MG63 (cell line): ENCODE measurements at regions not wholly inside any gene's neighbourhood (a gene's known extent, or its start where the extent isn't known, plus 50 kb on each side); places are given as distances from the start of the nearest gene placed in this dataset.

Experiments
- DNase-seq: peaks from one replicate; pipeline ENCODE4 v3.0.0-alpha.2; 2020
- H3K27me3 ChIP-seq: fragments of 250-450 bp; sonication (Bioruptor Pico); 2 replicates; pipeline ENCODE4 v1.5.1; 2020; ENCODE audit warnings: mild to moderate bottlenecking, moderate library complexity
- H3K36me3 ChIP-seq: fragments of 250-450 bp; sonication (Bioruptor Pico); 2 replicates; pipeline ENCODE4 v1.5.1; 2020; ENCODE audit warnings: mild to moderate bottlenecking, moderate library complexity
- H3K4me3 ChIP-seq: fragments of 250-450 bp; sonication (Bioruptor Pico); 2 replicates; pipeline ENCODE4 v1.5.1; 2020; ENCODE audit warnings: mild to moderate bottlenecking, moderate library complexity
- H3K9me3 ChIP-seq: fragments of 250-450 bp; sonication (Bioruptor Pico); 2 replicates; pipeline ENCODE4 v1.5.1; 2020; ENCODE audit warnings: mild to moderate bottlenecking, moderate library complexity

DNA sequence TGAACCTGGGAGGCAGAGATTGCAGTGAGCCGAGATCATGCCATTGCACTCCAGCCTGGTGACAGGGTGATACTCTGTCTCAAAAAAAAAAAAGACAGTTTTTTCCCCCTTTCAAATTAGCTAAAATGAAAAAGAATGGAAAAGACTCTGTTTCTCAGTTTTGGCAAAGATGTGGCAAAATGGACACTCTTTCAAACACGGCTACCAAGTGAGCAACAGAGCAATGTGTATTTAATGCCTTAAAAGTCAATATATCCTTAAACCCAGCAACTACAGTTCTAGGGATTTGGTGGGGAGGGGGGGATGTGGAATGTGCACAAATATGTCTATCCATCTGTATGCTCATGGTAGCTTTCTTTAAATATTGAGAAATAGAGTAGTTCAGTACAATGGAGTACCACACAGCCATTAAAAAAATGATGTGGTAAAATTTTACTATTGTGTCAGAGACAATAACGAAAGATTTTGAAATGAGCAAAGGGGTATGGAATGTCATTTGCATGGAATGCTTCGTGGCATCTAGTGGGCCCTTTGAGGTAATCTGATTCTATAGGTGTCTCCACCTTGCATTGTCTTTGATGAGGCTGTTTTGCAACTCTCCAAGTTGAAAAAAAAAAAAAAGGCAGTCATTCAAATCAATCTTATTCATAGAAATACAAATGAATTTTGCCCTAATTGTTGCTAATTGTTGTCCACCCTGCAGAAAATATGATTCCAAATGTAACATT, 108.1 kb downstream of the AXIN2 start:
- no peaks in the 10 kb centered on the region for H3K27me3 ChIP-seq
- no peaks in the 10 kb centered on the region for H3K36me3 ChIP-seq
- H3K4me3 ChIP-seq, result no peak overlapping the region
- no peak for DNase-seq
- H3K9me3 ChIP-seq, result no peaks in the 10 kb centered on the region; the same call in 1 of the 2 replicates

DNA sequence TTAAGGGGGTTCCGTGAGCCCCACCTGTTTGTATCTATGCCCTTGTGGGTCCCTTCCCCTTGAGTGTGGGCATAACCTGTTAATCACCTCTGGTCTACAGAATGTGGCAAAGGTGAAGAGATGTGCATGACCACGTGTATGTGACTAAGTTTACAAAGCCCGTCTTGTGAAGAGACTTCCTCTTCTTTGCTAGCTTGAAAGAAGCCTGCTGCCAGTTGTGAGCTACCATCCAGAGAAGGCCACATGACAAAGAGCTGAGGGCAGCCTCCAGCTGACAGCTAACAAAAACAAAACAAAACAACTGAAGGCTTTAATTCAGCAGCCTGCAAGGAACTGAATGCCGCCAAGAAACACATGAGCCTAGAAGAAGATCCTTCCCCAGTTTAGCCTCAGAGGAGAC, 112.0 kb downstream of the AXIN2 start:
- no peak overlapping the region for H3K4me3 ChIP-seq
- H3K36me3 ChIP-seq, result no peaks in the 10 kb centered on the region
- DNase-seq, result no peak
- H3K9me3 ChIP-seq, result no peaks in the 10 kb centered on the region; the same call in 1 of the 2 replicates
- H3K27me3 ChIP-seq, result no peaks in the 10 kb centered on the region

DNA sequence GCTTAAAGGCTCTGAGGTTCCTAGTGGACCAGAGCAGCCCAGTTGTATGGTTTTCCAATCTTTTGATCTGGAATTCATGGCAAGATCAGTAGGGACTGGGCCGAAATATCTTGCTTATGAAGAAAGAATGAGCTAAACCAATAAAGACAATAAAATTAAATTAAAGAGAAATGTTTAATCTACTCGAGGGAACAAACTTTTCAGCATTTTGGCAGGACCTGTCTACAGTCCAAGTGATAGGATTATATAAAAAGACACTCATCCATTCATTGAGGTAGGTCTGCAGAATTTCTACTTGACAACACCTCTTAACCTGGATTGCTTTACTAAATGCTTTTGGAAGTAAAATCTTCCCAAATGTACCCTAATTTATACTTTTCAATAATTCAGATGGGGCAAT, 113.6 kb downstream of the AXIN2 start:
- no peaks in the 10 kb centered on the region; the same call in 1 of the 2 replicates for H3K9me3 ChIP-seq
- H3K36me3 ChIP-seq, result no peaks in the 10 kb centered on the region
- no peaks in the 10 kb centered on the region for H3K27me3 ChIP-seq
- H3K4me3 ChIP-seq, result no peak overlapping the region
- DNase-seq, result no peak

DNA sequence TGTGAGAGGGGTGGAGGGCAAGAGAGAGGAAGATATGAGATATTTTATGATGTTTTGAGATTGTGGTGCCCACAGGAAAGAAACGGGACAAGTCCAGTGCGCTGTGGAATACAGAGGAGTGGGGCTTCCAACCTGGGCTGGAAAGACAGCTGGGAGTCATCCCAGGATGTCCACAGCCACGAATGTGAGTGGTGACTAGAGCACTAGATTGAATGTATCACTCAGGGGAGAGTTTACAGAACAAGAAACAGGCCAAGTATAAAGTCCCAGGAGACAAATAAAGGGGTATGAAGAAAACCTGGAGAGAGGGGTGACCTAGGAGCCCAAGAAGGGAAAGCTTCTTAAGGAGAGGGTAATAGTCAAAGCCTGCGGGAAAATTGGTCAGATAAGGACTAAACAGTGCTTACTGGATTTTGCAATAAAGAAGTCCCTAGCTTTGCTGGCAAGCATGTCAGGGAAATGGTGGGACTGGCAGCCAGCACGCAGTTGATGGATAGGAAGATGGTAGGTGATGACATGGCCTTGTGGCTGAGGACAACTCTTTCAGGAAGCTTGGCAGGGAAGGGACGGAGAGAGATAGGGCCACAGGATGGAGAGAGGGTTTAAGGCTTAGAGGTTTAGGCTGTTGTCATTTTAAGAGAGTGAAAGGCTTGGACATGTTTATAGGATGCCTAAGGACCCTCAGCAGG, 114.5 kb downstream of the AXIN2 start:
- no peaks in the 10 kb centered on the region; the same call in 1 of the 2 replicates for H3K9me3 ChIP-seq
- H3K4me3 ChIP-seq, result no peak overlapping the region
- H3K36me3 ChIP-seq, result no peaks in the 10 kb centered on the region
- no peaks in the 10 kb centered on the region for H3K27me3 ChIP-seq
- no peak for DNase-seq

DNA sequence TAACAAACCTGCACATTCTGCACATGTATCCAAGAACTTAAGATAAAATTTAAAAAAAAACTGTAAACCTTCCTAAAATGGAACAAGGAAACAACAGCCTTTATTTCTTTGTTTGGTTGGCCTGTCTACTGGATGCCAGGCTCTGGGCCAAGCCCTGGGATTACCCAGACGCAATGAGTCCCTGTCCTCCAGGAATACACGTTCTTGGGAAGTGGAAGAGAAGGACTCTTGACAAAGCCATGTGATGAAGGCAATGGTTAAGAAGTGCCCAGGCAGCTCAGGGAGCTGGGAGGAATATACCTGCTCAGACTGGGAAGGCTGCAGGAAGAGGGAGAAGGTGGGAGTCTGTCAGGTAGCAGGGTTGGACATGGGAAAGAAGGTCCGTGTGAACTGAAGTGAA, 115.4 kb downstream of the AXIN2 start:
- Histone ChIP-seq H3K9me3 (no peaks in the 10 kb centered on the region), H3K4me3 (no peak overlapping the region), H3K27me3 (no peaks in the 10 kb centered on the region), H3K36me3 (no peaks in the 10 kb centered on the region)
- no peak for DNase-seq

- no peaks in the 10 kb centered on the region for H3K27me3 ChIP-seq
- H3K9me3 ChIP-seq, result no peaks in the 10 kb centered on the region
- H3K4me3 ChIP-seq, result no peak overlapping the region
- no peaks in the 10 kb centered on the region for H3K36me3 ChIP-seq
- no peak for DNase-seq
These were observed 117.4 kb downstream of the AXIN2 start for GRCh38 chr17:65444049-65444448.

DNA sequence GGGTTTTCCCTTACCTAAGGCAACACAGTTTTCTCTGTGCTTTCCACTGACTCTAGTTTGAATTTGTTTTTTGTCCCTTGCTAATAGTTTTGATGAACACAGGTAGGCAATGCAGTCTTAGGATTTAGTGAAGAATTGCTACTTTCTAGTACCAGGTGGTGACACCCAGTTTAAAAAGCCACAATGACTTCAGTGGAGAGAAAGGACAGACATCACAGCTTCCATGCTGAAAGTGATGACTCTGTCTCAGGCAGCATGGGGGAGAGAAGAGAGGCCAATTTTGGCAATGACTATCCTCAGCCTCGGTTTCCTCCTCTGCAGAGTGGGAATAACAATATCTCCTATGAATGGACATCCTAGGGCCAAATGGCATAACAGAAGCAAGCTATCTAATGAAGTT, 118.8 kb downstream of the AXIN2 start:
- no peak for DNase-seq
- no peak overlapping the region for H3K4me3 ChIP-seq
- no peaks in the 10 kb centered on the region for H3K36me3 ChIP-seq
- H3K9me3 ChIP-seq, result no peaks in the 10 kb centered on the region
- no peaks in the 10 kb centered on the region for H3K27me3 ChIP-seq

- Histone ChIP-seq H3K9me3 (no peaks in the 10 kb centered on the region), H3K4me3 (no peak overlapping the region), H3K27me3 (no peaks in the 10 kb centered on the region), H3K36me3 (no peaks in the 10 kb centered on the region)
- DNase-seq, result no peak
These were observed 119.2 kb downstream of the AXIN2 start for GRCh38 chr17:65442250-65442649.

DNA sequence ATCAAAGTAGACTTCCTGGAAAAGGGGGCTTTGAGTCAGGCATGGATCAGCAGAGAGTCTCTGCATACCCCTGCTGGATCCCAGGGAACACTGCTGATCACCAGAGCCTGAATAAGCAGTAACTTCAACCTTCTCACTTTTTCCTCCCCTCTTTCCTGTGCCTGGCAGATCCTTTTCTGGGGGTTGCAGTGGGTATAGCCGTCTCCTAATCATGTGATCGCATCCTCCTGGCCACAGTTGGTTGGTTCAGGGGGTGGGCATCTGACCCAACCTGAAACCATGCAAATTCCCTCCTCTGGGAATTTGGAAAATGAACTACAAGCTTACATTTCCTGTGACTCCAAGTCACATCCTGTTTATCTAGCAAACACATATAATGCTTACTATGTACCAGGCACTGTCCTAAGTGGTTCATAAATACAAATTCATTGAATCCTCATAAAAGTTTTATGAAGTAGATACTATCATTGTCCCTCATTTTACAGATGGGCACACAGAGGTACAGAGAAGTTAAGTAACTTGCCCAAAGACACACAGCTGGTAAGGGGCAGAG, 120.3 kb downstream of the AXIN2 start:
- Histone ChIP-seq H3K27me3 (no peaks in the 10 kb centered on the region), H3K36me3 (no peaks in the 10 kb centered on the region), H3K4me3 (no peak overlapping the region), H3K9me3 (no peaks in the 10 kb centered on the region)
- DNase-seq, result no peak

- Histone ChIP-seq H3K9me3 (no peaks in the 10 kb centered on the region), H3K36me3 (no peaks in the 10 kb centered on the region), H3K4me3 (no peak overlapping the region), H3K27me3 (no peaks in the 10 kb centered on the region)
- no peak for DNase-seq
These were observed 122.6 kb downstream of the AXIN2 start for GRCh38 chr17:65438708-65439294.

GRCh38 chr17:65438173-65438572, 123.3 kb downstream of the AXIN2 start:
- no peak overlapping the region for H3K4me3 ChIP-seq
- H3K9me3 ChIP-seq, result no peaks in the 10 kb centered on the region
- no peaks in the 10 kb centered on the region for H3K36me3 ChIP-seq
- H3K27me3 ChIP-seq, result no peaks in the 10 kb centered on the region
- DNase-seq, result no peak

- no peak for DNase-seq
These were observed 124.6 kb downstream of the AXIN2 start for GRCh38 chr17:65436871-65437270.

DNA sequence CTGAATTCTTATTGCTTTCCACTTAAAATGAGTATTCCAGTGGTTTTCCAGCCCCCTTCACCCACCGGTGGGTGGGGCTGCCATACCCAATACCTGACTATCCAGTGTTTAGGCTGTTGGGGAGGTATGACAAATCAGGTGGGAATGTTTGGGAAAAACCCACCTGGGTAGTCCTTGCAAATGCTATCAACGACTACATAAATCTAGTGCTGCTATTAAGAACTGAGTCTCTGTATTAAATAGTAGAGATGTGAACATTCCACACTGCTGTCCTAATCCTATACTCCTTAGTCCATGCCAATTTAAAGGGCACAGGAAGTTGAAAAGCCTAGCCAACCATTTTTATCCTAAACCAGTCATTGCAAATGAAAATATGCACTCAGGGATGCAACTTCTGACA, 126.6 kb downstream of the AXIN2 start:
- no peak for DNase-seq
- Histone ChIP-seq H3K4me3 (no peak overlapping the region), H3K9me3 (no peaks in the 10 kb centered on the region), H3K36me3 (no peaks in the 10 kb centered on the region), H3K27me3 (no peaks in the 10 kb centered on the region)

More at GRCh38 chr17:65436871-65437270, 124.6 kb downstream of the AXIN2 start:
- H3K9me3 ChIP-seq, result no peaks in the 10 kb centered on the region
- H3K27me3 ChIP-seq, result no peaks in the 10 kb centered on the region
- H3K36me3 ChIP-seq, result no peaks in the 10 kb centered on the region
- no peak overlapping the region for H3K4me3 ChIP-seq

DNA sequence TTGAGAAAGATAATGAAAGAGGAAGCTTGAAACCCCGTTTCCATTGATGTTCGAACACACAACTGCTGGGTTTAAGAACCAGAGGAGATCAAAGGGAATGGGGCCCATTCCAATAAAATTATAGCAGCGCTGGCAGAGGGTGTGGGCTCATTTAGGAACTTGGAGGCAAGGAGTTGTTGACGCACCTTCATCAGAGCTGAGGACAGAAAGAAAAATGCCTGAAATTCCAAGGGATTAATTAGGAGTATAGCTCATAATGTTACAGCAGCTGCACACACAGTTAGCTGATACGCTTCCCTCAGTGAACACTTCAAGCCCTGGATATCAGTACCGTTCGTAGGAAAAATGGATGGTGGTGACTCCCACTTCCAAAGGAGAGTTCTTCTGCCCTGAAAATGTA, 127.2 kb downstream of the AXIN2 start:
- Histone ChIP-seq H3K9me3 (no peaks in the 10 kb centered on the region), H3K36me3 (no peaks in the 10 kb centered on the region), H3K27me3 (no peaks in the 10 kb centered on the region), H3K4me3 (no peak overlapping the region)
- DNase-seq, result no peak

DNA sequence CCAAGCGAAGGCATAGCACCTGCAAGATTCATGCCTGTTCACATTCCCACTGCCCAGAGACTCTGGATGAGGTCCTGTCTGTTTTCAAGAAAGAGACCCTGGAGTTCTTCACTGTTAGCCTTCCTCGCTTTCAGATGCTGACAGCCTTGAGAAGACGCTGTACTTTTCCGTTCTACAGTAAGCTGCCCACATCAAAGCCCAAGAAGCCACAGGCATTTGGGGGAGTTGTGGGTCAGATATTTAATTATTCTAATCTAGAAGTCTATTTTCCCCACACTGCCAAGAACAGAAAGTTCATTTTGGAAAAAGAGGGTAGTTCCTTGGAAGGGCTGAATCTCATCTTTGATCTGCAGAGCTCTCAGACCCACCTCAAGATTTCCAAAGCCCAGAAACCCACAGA, 127.9 kb downstream of the AXIN2 start:
- no peaks in the 10 kb centered on the region for H3K27me3 ChIP-seq
- no peaks in the 10 kb centered on the region for H3K9me3 ChIP-seq
- no peak overlapping the region for H3K4me3 ChIP-seq
- H3K36me3 ChIP-seq, result no peaks in the 10 kb centered on the region
- DNase-seq, result no peak

DNA sequence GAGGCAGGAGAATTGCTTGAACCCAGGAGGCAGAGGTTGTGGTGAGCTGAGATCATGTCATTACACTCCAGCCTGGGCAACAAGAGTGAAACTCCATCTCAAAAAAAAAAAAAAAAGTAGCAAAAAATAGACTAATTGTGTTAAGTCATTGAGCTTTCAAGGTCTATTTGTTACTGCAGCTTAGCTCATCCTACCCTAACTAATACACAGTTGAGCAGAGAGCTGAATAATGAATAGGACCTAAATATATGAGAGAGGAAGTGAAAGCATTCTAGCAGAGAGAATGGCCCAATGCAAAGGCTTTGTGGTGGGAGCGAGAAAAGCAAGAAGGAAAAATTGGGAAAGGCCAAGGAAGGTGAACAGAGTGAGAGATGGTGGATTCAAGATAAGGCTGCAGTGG, 128.3 kb downstream of the AXIN2 start:
- no peak overlapping the region for H3K4me3 ChIP-seq
- no peaks in the 10 kb centered on the region for H3K9me3 ChIP-seq
- DNase-seq, result no peak
- H3K27me3 ChIP-seq, result no peaks in the 10 kb centered on the region
- no peaks in the 10 kb centered on the region for H3K36me3 ChIP-seq

DNA sequence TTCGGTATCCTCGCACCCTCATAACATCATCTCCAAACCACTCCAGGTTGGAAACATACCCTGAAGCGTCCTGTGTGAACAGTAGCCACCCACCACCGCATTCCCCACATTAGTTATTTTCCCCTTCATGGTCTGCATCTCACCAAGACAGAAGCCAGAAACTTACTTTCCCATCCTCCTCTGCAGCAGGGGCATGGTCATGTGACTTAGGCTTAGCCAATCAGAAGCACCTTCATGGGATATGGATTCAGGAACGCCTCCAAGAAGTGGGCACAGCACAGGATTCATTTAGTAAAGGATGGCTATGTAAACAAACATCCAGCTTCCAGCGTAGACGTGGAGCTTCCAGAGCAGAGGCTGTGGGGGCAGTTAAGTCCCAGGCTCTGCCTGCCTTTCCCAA, 130.3 kb downstream of the AXIN2 start:
- H3K4me3 ChIP-seq, result no peak overlapping the region
- no peak for DNase-seq
- H3K36me3 ChIP-seq, result no peaks in the 10 kb centered on the region
- no peaks in the 10 kb centered on the region for H3K9me3 ChIP-seq
- no peaks in the 10 kb centered on the region for H3K27me3 ChIP-seq
